ENCODE measurements at regions not wholly inside any gene's neighbourhood (a gene's known extent, or its start where the extent isn't known, plus 50 kb on each side); places are given as distances from the start of the nearest gene placed in this dataset.
A peak's percentile ranks its signal among the peaks of the same experiment; 100 is the strongest.

DNA sequence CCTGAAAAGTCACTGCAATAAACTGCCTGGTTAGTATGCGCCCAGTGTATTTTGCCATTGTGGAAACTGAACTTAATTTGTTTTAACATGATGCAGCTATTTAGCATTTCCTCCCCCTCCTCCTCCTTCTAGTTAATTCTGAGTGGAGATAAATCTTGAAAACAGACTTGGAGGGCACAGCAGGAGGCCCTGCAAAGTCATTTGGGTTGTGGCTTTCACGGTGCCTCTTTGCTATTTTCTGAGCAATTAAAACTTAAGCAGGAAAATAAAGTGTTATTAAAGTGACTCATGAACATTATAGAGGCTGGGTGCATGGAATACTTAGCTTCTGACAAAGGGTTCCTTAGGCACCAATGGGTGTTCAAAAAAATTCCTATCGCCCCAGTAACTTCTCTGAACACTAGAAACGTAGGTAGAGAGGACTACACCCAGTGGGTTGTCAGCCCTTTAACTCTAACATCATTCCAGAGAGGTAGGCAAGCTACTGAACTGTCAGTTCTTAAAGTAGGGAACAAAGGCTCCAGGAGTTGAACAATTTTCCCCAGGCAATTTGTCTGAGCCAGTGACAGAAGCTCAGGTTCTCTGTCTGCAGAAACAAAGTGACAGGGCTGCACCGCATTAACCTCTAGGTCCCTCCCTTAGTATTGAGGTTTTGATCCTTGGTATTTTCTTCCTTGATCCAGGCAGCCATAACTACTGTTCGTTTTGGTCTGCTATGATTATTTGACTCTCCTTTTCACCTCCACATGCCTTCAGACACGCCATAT lies 158.3 kb upstream of the KIT start (continued):
- TF ChIP-seq ARID1B (IDR thresholded peaks at IDR 0.05) (peak; percentile 66), XRCC3 (IDR thresholded peaks at IDR 0.05) (no peak), SMARCC2 (IDR thresholded peaks at IDR 0.05; ENCODE audit: low read depth) (peak; percentile 38; the same call in 1 of the 2 replicates), CC2D1A (IDR thresholded peaks at IDR 0.05) (no peak), C11orf30 (IDR thresholded peaks at IDR 0.05; ENCODE audit: low read depth) (peak; percentile 62), KLF16 (IDR thresholded peaks at IDR 0.05) (0 out of 2 replicates have a peak, but pooled peaks have one; percentile 24), ZBTB8A (IDR thresholded peaks at IDR 0.05; ENCODE audit: partially characterized antibody) (no peak), ZNF239 (CRISPR knock-in tag; IDR thresholded peaks at IDR 0.05) (no peak), ZKSCAN8 (CRISPR knock-in tag; IDR thresholded peaks at IDR 0.05) (peak; percentile 90), CEBPB (tag; IDR thresholded peaks at IDR 0.05) (no peak), EGR1 (conservative IDR thresholded peaks at IDR 0.05) (peak; percentile 47; the same call in 1 of the 2 replicates), PHF20 (IDR thresholded peaks at IDR 0.05; ENCODE audit: partially characterized antibody) (no peak), CBX3 (IDR thresholded peaks at IDR 0.05; ENCODE audit: borderline replicate concordance in 1 of 2, low read length in 2 of 2) (peak in 1 of 2 experiments; percentile 25; a peak in 1 of 3 replicates), NR0B1 (IDR thresholded peaks at IDR 0.05; ENCODE audit: partially characterized antibody) (no peak), SNIP1 (IDR thresholded peaks at IDR 0.05; ENCODE audit: low read depth) (no peak), SRSF3 (IDR thresholded peaks at IDR 0.05; ENCODE audit: insufficient read depth, low read length) (no peak), ZBTB49 (CRISPR knock-in tag; IDR thresholded peaks at IDR 0.05; ENCODE audit: borderline replicate concordance) (no peak), ZSCAN32 (CRISPR knock-in tag; IDR thresholded peaks at IDR 0.05) (no peak), SMAD4 (CRISPR knock-in tag; conservative IDR thresholded peaks at IDR 0.05) (no peak), DMBX1 (CRISPR knock-in tag; IDR thresholded peaks at IDR 0.05; ENCODE audit: borderline replicate concordance) (no peak), RCOR1 (IDR thresholded peaks at IDR 0.05; ENCODE audit: borderline replicate concordance in 1 of 2, low read depth in 2 of 2, low read length in 2 of 2) (peak; percentile 26 to 86; a peak in 2 of 4 replicates), SREBF2 (CRISPR knock-in tag; IDR thresholded peaks at IDR 0.05) (no peak), ZNF316 (IDR thresholded peaks at IDR 0.05) (peak; percentile 88), HDAC6 (IDR thresholded peaks at IDR 0.05; ENCODE audit: low read depth, low read length) (no peak), MIER1 (IDR thresholded peaks at IDR 0.05; ENCODE audit: low read depth) (no peak), SMAD1 (IDR thresholded peaks at IDR 0.05; ENCODE audit: low read depth, low read length, partially characterized antibody) (no peak), TBL1XR1 (IDR thresholded peaks at IDR 0.05; ENCODE audit: low read length in 2 of 2) (peak in 1 of 2 experiments; percentile 39; a peak in 1 of 4 replicates), FOS (IDR thresholded peaks at IDR 0.05; ENCODE audit: extremely low read depth, insufficient read length) (no peak)
